DND-41 (cell line): ENCODE measurements at regions not wholly inside any gene's neighbourhood (a gene's known extent, or its start where the extent isn't known, plus 50 kb on each side); places are given as distances from the start of the nearest gene placed in this dataset.

Source experiments
- ATAC-seq: fragments of 200-7000 bp; cut with Tn5 transposase; 3 replicates; pipeline ENCODE4 v1.9.1; 2021; ENCODE audit warnings: low read depth; ENCODE audit not compliant: insufficient read depth
- DNase-seq: peaks from one replicate; pipeline ENCODE4 v3.0.0-alpha.2; 2020
- H2AFZ ChIP-seq: 2 replicates; pipeline ENCODE4 v1.6.0; 2012; ENCODE audit warnings: low read depth, low read length
- H3K27ac ChIP-seq: 2 replicates; pipeline ENCODE4 v1.5.1; 2012; ENCODE audit warnings: low read length, inconsistent platforms
- H3K27me3 ChIP-seq: fragments of 200-600 bp; sonication (generic); 2 replicates; pipeline ENCODE4 v1.6.0; 2012; ENCODE audit warnings: low read length, mild to moderate bottlenecking, inconsistent platforms; ENCODE audit not compliant: insufficient read depth, poor library complexity
- H3K36me3 ChIP-seq: 2 replicates; pipeline ENCODE4 v1.5.1; 2012; ENCODE audit warnings: low read length, inconsistent platforms; ENCODE audit not compliant: insufficient read depth
- H3K4me1 ChIP-seq: 2 replicates; pipeline ENCODE4 v1.5.1; 2012; ENCODE audit warnings: mild to moderate bottlenecking, low read length; ENCODE audit not compliant: insufficient read depth
- H3K4me2 ChIP-seq: 2 replicates; pipeline ENCODE4 v1.6.0; 2012; ENCODE audit warnings: mild to moderate bottlenecking, moderate library complexity, low read length, inconsistent platforms; ENCODE audit not compliant: insufficient read depth
- H3K4me3 ChIP-seq, 2 experiments: fragments of 200-600 bp in 1 of 2; shearing (Covaris generic) in 1 of 2; 2 replicates each; pipeline ENCODE4 v1.5.1; 2012 to 2016; ENCODE audit warnings: inconsistent platforms in 2 of 2, low read length in 2 of 2, mild to moderate bottlenecking in 2 of 2, low read depth in 1 of 2, moderate library complexity in 1 of 2
- H3K79me2 ChIP-seq: 2 replicates; pipeline ENCODE4 v1.6.0; 2012; ENCODE audit warnings: low read length, inconsistent platforms; ENCODE audit not compliant: insufficient read depth
- H3K9ac ChIP-seq: 2 replicates; pipeline ENCODE4 v1.6.0; 2012; ENCODE audit warnings: low read depth, mild to moderate bottlenecking, inconsistent platforms, low read length, moderate library complexity
- H3K9me3 ChIP-seq: 2 replicates; pipeline ENCODE4 v1.5.1; 2012; ENCODE audit warnings: low read length, moderate library complexity, mild to moderate bottlenecking, inconsistent platforms; ENCODE audit not compliant: insufficient read depth, severe bottlenecking
- H4K20me1 ChIP-seq: 2 replicates; pipeline ENCODE4 v1.6.0; 2012; ENCODE audit warnings: low read length; ENCODE audit not compliant: insufficient read depth
- CTCF ChIP-seq: IDR thresholded peaks from 2 replicates; pipeline ENCODE4 v1.5.1; 2012; ENCODE audit warnings: borderline replicate concordance, low read length, moderate library complexity, mild to moderate bottlenecking; ENCODE audit not compliant: poor library complexity, severe bottlenecking; ENCODE audit errors: extremely low read depth
- EZH2 ChIP-seq: IDR thresholded peaks from 3 replicates; pipeline ENCODE4 v1.6.1; 2012; ENCODE audit warnings: borderline replicate concordance, low read depth, mild to moderate bottlenecking, moderate library complexity, low read length, inconsistent platforms; ENCODE audit not compliant: severe bottlenecking

- Histone ChIP-seq H3K79me2 (no peaks in the 10 kb centered on the region), H2AFZ (no peak overlapping the region), H3K9me3 (no peaks in the 10 kb centered on the region), H3K4me1 (no peaks in the 10 kb centered on the region), H3K27ac (no peak overlapping the region), H3K9ac (no peak overlapping the region), H3K4me3 (no peak overlapping the region), H4K20me1 (no peaks in the 10 kb centered on the region), H3K4me2 (no peak overlapping the region), H3K27me3 (no peaks in the 10 kb centered on the region), H3K36me3 (no peaks in the 10 kb centered on the region)
- ATAC-seq (no peak), DNase-seq (no peak)
- no peak for TF ChIP-seq EZH2
Measured at GRCh38 chrX:117376460-117376859, 740.1 kb downstream of the KLHL13 start.

GRCh38 chrX:117335209-117335608 lies 781.4 kb downstream of the KLHL13 start:
- H3K79me2 ChIP-seq = no peaks in the 10 kb centered on the region
- H3K36me3 ChIP-seq = no peaks in the 10 kb centered on the region
- H3K4me3 ChIP-seq = no peak overlapping the region
- DNase-seq = no peak
- H4K20me1 ChIP-seq = no peaks in the 10 kb centered on the region
- H3K4me1 ChIP-seq = no peaks in the 10 kb centered on the region
- H2AFZ ChIP-seq = no peak overlapping the region
- no peaks in the 10 kb centered on the region for H3K9me3 ChIP-seq
- no peak overlapping the region for H3K4me2 ChIP-seq
- no peak for ATAC-seq
- no peaks in the 10 kb centered on the region for H3K27me3 ChIP-seq
- TF ChIP-seq CTCF = no peak
- TF ChIP-seq EZH2 = no peak
- H3K9ac ChIP-seq = no peak overlapping the region
- no peak overlapping the region for H3K27ac ChIP-seq

- Histone ChIP-seq H3K27me3 (no peaks in the 10 kb centered on the region), H2AFZ (no peak overlapping the region), H3K27ac (no peak overlapping the region), H3K9ac (no peak overlapping the region), H3K4me2 (no peak overlapping the region), H3K4me1 (no peaks in the 10 kb centered on the region), H3K36me3 (no peaks in the 10 kb centered on the region), H3K9me3 (no peaks in the 10 kb centered on the region), H3K79me2 (no peaks in the 10 kb centered on the region), H4K20me1 (no peaks in the 10 kb centered on the region), H3K4me3 (no peak overlapping the region)
- TF ChIP-seq EZH2 (no peak), CTCF (no peak)
- DNase-seq = no peak
- ATAC-seq = no peak
Measured at GRCh38 chrX:117327373-117327772, 789.2 kb downstream of the KLHL13 start.

- ATAC-seq = no peak
- Histone ChIP-seq H3K27ac (no peak overlapping the region), H3K4me2 (no peak overlapping the region), H3K9me3 (no peaks in the 10 kb centered on the region), H3K79me2 (no peaks in the 10 kb centered on the region), H3K27me3 (no peaks in the 10 kb centered on the region), H3K36me3 (no peaks in the 10 kb centered on the region), H2AFZ (no peak overlapping the region), H4K20me1 (no peaks in the 10 kb centered on the region), H3K9ac (no peak overlapping the region), H3K4me1 (no peaks in the 10 kb centered on the region), H3K4me3 (no peak overlapping the region)
- TF ChIP-seq EZH2 = no peak
- DNase-seq = no peak
Measured at GRCh38 chrX:117325706-117326105, 790.9 kb downstream of the KLHL13 start.
